Neural progenitor cell (in vitro differentiated cells): ENCODE measurements at regions not wholly inside any gene's neighbourhood (a gene's known extent, or its start where the extent isn't known, plus 50 kb on each side); places are given as distances from the start of the nearest gene placed in this dataset.

Experiments
- DNase-seq: peaks from one replicate; pipeline ENCODE4 v3.0.0-alpha.2; 2016; ENCODE audit warnings: low spot score
- H2AFZ ChIP-seq: fragments of 200-600 bp; sonication (generic); replicated peaks from 2 replicates; pipeline ENCODE4 v1.6.1; 2016; ENCODE audit warnings: antibody characterized with exemption
- H3F3A ChIP-seq: fragments of 200-600 bp; sonication (generic); 2 replicates; pipeline ENCODE4 v1.6.1; 2016; ENCODE audit warnings: antibody characterized with exemption, low read depth
- H3K27ac ChIP-seq: fragments of 200-600 bp; sonication (generic); 2 replicates; pipeline ENCODE4 v1.5.1; 2016; ENCODE audit warnings: mild to moderate bottlenecking
- H3K27me3 ChIP-seq: fragments of 200-600 bp; sonication (generic); 2 replicates; pipeline ENCODE4 v1.6.1; 2016; ENCODE audit warnings: mild to moderate bottlenecking, moderate library complexity
- H3K36me3 ChIP-seq: fragments of 200-600 bp; sonication (generic); 2 replicates; pipeline ENCODE4 v1.5.1; 2016
- H3K4me1 ChIP-seq: fragments of 200-600 bp; sonication (generic); 2 replicates; pipeline ENCODE4 v1.6.1; 2016; ENCODE audit warnings: mixed run types
- H3K4me2 ChIP-seq: fragments of 200-600 bp; sonication (generic); 2 replicates; pipeline ENCODE4 v1.6.1; 2016
- H3K4me3 ChIP-seq: fragments of 200-600 bp; sonication (generic); 2 replicates; pipeline ENCODE4 v1.5.1; 2016
- H3K79me2 ChIP-seq: fragments of 200-600 bp; sonication (generic); 2 replicates; pipeline ENCODE4 v1.6.1; 2016; ENCODE audit warnings: low read depth
- H3K9ac ChIP-seq: fragments of 200-600 bp; sonication (generic); 2 replicates; pipeline ENCODE4 v1.6.1; 2016
- H3K9me3 ChIP-seq: fragments of 200-600 bp; sonication (generic); 2 replicates; pipeline ENCODE4 v1.5.1; 2016; ENCODE audit warnings: low read depth
- H4K20me1 ChIP-seq: fragments of 200-600 bp; sonication (generic); 2 replicates; pipeline ENCODE4 v1.6.1; 2016; ENCODE audit warnings: low read depth
- H3K27ac Mint-ChIP-seq: 3 replicates; pipeline ENCODE4 v1.8.0; 2021; ENCODE audit warnings: mixed read lengths
- H3K27me3 Mint-ChIP-seq: 2 replicates; pipeline ENCODE4 v1.8.0; 2022; ENCODE audit warnings: low read depth, mild to moderate bottlenecking, inconsistent platforms, moderate library complexity, mixed read lengths; ENCODE audit not compliant: insufficient read depth
- H3K36me3 Mint-ChIP-seq: 3 replicates; pipeline ENCODE4 v1.8.0; 2021; ENCODE audit warnings: mixed read lengths
- H3K4me1 Mint-ChIP-seq: 3 replicates; pipeline ENCODE4 v1.8.0; 2021; ENCODE audit warnings: mixed read lengths
- H3K4me3 Mint-ChIP-seq: 3 replicates; pipeline ENCODE4 v1.8.0; 2021; ENCODE audit warnings: mild to moderate bottlenecking, moderate library complexity, mixed read lengths
- H3K9me3 Mint-ChIP-seq: 3 replicates; pipeline ENCODE4 v1.8.0; 2020; ENCODE audit warnings: mixed read lengths
- EZH2 ChIP-seq: fragments of 200-600 bp; sonication (generic); IDR thresholded peaks from 2 replicates; pipeline ENCODE4 v1.6.1; 2017; ENCODE audit warnings: antibody characterized with exemption, mild to moderate bottlenecking, moderate library complexity
- EZH2phosphoT487 ChIP-seq: fragments of 200-600 bp; sonication (generic); IDR thresholded peaks from 2 replicates; pipeline ENCODE4 v1.6.1; 2017; ENCODE audit warnings: antibody characterized with exemption
- TF ChIP-seq, protein P1 (sequence below): fragments of 200-600 bp; sonication (generic); IDR thresholded peaks from 2 replicates; pipeline ENCODE4 v1.5.1; 2017; ENCODE audit warnings: antibody characterized with exemption, mild to moderate bottlenecking

DNA sequence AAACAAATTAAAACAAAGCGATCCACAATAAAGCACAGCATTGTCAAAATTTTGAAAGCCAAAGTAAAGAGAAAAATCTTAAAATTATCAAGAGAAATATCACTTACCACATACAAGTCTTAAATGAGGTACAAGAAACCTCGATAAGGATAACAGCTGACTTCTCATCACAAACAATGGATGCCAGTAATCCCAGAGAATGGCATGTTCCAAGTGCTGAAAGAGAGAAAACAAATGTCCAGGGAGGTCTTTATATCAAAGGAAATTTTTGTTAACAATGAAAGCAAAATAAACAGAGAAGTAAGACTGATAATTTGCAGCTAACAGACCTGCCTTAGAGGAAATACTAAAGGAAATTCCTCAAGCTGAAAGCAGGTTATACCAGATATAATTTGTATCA is 460.4 kb upstream of the HS3ST1 start:
- no peak overlapping the region for H2AFZ ChIP-seq
- no peaks in the 10 kb centered on the region for H3K79me2 ChIP-seq
- H3K36me3 ChIP-seq: no peaks in the 10 kb centered on the region
- H3K27me3 ChIP-seq: no peaks in the 10 kb centered on the region
- no peak overlapping the region for H3K27ac Mint-ChIP-seq
- H3F3A ChIP-seq: no peaks in the 10 kb centered on the region
- peaks cover 7% of the 10 kb centered on the region for H3K4me1 ChIP-seq
- H3K27me3 Mint-ChIP-seq: no peaks in the 10 kb centered on the region
- H3K4me2 ChIP-seq: no peak overlapping the region
- H3K4me3 ChIP-seq: no peak overlapping the region
- peaks cover 5% of the 10 kb centered on the region for H3K9me3 Mint-ChIP-seq
- TF ChIP-seq EZH2phosphoT487: no peak
- no peak overlapping the region for H3K9ac ChIP-seq
- H3K4me3 Mint-ChIP-seq: no peak overlapping the region
- H3K4me1 Mint-ChIP-seq: peaks cover 5% of the 10 kb centered on the region
- H3K9me3 ChIP-seq: no peaks in the 10 kb centered on the region
- H4K20me1 ChIP-seq: no peaks in the 10 kb centered on the region
- H3K27ac ChIP-seq: no peak overlapping the region
- H3K36me3 Mint-ChIP-seq: no peaks in the 10 kb centered on the region
- no peak for DNase-seq

DNA sequence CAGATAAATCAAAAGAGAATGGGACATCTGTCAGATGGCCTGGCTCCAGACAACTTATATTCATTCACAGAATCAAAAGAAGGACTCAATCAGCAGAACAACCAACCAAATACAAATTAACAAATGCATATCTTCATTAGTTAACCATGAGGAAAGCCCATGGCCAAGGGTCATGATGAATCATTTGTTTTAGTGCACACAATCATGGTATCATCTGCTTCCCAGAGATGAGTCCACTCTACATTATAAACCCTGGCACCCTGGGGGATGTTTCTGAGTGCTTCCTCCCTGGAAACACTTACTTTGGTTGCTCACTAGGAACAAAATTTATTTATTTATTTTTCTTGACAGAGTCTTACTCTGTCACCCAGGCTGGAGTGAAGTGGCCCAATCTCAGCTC is 453.3 kb upstream of the HS3ST1 start:
- no peak overlapping the region for H3K4me2 ChIP-seq
- H3K79me2 ChIP-seq: no peaks in the 10 kb centered on the region
- H3K9me3 ChIP-seq: no peaks in the 10 kb centered on the region
- Mint-ChIP-seq H3K27ac (no peak overlapping the region), H3K36me3 (no peaks in the 10 kb centered on the region), H3K4me3 (no peak overlapping the region), H3K9me3 (peaks cover 3% of the 10 kb centered on the region), H3K27me3 (no peaks in the 10 kb centered on the region), H3K4me1 (peaks cover 6% of the 10 kb centered on the region)
- no peaks in the 10 kb centered on the region for H3K4me1 ChIP-seq
- H3K4me3 ChIP-seq: no peak overlapping the region
- H4K20me1 ChIP-seq: no peaks in the 10 kb centered on the region
- no peak overlapping the region for H3K27ac ChIP-seq
- TF ChIP-seq, protein P1, sequence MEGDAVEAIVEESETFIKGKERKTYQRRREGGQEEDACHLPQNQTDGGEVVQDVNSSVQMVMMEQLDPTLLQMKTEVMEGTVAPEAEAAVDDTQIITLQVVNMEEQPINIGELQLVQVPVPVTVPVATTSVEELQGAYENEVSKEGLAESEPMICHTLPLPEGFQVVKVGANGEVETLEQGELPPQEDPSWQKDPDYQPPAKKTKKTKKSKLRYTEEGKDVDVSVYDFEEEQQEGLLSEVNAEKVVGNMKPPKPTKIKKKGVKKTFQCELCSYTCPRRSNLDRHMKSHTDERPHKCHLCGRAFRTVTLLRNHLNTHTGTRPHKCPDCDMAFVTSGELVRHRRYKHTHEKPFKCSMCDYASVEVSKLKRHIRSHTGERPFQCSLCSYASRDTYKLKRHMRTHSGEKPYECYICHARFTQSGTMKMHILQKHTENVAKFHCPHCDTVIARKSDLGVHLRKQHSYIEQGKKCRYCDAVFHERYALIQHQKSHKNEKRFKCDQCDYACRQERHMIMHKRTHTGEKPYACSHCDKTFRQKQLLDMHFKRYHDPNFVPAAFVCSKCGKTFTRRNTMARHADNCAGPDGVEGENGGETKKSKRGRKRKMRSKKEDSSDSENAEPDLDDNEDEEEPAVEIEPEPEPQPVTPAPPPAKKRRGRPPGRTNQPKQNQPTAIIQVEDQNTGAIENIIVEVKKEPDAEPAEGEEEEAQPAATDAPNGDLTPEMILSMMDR: no peak
- TF ChIP-seq EZH2phosphoT487 (no peak), EZH2 (no peak)
- no peak overlapping the region for H2AFZ ChIP-seq
- H3F3A ChIP-seq: no peaks in the 10 kb centered on the region
- DNase-seq: no peak
- H3K27me3 ChIP-seq: no peaks in the 10 kb centered on the region
- H3K36me3 ChIP-seq: no peaks in the 10 kb centered on the region
- H3K9ac ChIP-seq: no peak overlapping the region

DNA sequence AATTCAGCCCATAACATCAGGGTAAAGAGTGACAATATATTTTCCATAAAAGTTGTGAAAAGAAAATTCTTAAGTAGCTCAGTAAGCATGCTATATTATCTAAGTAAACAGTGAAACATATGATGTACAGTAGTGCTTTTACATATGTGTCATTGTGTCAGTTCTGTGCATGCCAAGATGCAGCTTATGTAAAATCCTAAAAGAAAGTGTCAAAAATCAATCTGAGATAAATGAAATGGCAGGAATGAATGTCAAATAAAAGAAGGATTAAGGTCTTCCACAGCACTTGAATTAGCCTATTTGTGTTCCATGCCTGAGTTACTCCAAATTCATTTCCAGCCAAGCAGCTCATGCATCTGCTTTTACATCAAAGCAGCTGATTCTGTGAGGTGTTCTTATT is 452.7 kb upstream of the HS3ST1 start:
- TF ChIP-seq, protein P1: no peak
- no peak for DNase-seq
- H3K27ac Mint-ChIP-seq: no peak overlapping the region

DNA sequence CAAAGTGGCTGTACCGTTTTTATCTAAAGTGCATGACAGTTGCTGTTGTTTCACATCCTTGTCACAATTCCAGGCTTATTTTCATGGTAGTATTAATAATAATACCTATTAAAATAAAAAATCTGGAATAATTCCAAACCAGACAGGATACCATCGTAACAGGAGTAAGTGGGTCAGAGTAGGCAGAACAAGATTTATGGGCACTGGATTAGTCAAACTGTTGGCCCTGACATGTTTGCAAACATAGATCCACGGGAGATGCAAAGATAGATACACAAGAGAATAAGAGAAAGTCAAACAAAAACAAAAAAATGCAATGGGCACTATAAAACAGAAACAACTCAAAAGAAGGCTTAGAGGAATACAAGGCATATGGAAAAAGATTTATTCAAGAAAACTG is 449.5 kb upstream of the HS3ST1 start:
- H3K27me3 Mint-ChIP-seq: no peaks in the 10 kb centered on the region
- TF ChIP-seq EZH2: no peak
- no peak for TF ChIP-seq EZH2phosphoT487
- Histone ChIP-seq H3K9me3 (no peaks in the 10 kb centered on the region), H3K27me3 (no peaks in the 10 kb centered on the region), H3K79me2 (no peaks in the 10 kb centered on the region), H4K20me1 (no peaks in the 10 kb centered on the region), H3K36me3 (no peaks in the 10 kb centered on the region), H3K4me3 (no peak overlapping the region), H3K27ac (no peak overlapping the region), H3K4me1 (no peaks in the 10 kb centered on the region), H3K4me2 (no peak overlapping the region), H3F3A (no peaks in the 10 kb centered on the region), H2AFZ (no peak overlapping the region), H3K9ac (no peak overlapping the region)
- no peak overlapping the region for H3K4me3 Mint-ChIP-seq
- H3K4me1 Mint-ChIP-seq: peaks cover 6% of the 10 kb centered on the region
- no peak overlapping the region for H3K27ac Mint-ChIP-seq
- no peak for DNase-seq
- H3K9me3 Mint-ChIP-seq: peaks cover 16% of the 10 kb centered on the region
- H3K36me3 Mint-ChIP-seq: peaks cover 3% of the 10 kb centered on the region

More for the DNA sequence above, 452.7 kb upstream of the HS3ST1 start:
- Histone ChIP-seq H3F3A (no peaks in the 10 kb centered on the region), H3K9me3 (no peaks in the 10 kb centered on the region), H3K4me2 (no peak overlapping the region), H3K4me3 (no peak overlapping the region), H3K27me3 (no peaks in the 10 kb centered on the region), H4K20me1 (no peaks in the 10 kb centered on the region), H3K4me1 (no peaks in the 10 kb centered on the region), H3K79me2 (no peaks in the 10 kb centered on the region), H3K9ac (no peak overlapping the region), H3K36me3 (no peaks in the 10 kb centered on the region), H2AFZ (no peak overlapping the region), H3K27ac (no peak overlapping the region)
- peaks cover 9% of the 10 kb centered on the region for H3K9me3 Mint-ChIP-seq
- H3K4me1 Mint-ChIP-seq: peaks cover 6% of the 10 kb centered on the region
- H3K36me3 Mint-ChIP-seq: peaks cover 3% of the 10 kb centered on the region
- H3K27me3 Mint-ChIP-seq: no peaks in the 10 kb centered on the region
- H3K4me3 Mint-ChIP-seq: no peak overlapping the region
